Eye (tissue), 1 donor: ENCODE measurements at regions not wholly inside any gene's neighbourhood (a gene's known extent, or its start where the extent isn't known, plus 50 kb on each side); places are given as distances from the start of the nearest gene placed in this dataset.
"Not testable (repeated sequence)": the region's sequence is repeated elsewhere in the genome, so short reads cannot be mapped to it uniquely, and the experiment has no call there.

ENCODE experiments used
- DNase-seq: peaks from one replicate; pipeline ENCODE4 v3.0.0-alpha.2; 2015

DNA sequence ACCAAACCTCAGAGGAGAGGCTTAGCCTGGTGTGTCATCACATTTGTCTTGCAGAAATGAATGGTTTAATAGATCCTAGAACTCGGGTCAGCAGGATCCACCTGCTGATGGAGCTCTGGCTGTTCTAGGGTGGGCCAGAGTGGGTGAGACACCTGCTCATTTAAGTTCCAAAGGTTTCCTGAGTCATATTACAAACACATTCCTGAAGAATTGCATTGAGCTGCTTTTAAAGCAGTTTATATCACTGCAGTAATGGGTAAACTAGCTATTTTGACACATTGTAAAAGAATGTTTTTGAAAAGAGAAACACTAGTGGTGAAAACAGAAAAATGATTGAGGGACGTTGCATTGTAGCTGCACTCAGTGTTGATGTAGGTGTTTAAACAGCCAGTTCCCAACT is 175.3 kb upstream of the TCF4 start:
- DNase-seq: no peak

DNA sequence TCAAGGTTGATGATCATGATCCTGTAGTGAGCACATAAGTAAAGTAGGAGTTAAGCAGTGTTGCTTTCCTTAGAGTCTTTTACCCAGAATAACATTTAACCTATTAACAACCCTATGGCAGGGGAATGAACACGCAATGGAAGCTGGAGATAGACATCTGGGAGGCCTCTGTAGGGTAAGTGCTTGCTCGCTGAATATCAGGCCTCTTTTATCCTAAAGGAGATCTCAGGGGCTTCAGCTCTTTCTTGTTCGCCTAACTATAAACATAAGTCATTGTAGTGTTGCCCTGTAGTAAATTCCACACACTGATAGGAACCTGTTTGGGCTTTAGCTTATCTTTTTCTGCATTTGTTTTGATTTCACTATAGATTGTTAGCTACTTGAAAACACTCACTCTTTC is 174.4 kb upstream of the TCF4 start:
- no peak for DNase-seq

DNA sequence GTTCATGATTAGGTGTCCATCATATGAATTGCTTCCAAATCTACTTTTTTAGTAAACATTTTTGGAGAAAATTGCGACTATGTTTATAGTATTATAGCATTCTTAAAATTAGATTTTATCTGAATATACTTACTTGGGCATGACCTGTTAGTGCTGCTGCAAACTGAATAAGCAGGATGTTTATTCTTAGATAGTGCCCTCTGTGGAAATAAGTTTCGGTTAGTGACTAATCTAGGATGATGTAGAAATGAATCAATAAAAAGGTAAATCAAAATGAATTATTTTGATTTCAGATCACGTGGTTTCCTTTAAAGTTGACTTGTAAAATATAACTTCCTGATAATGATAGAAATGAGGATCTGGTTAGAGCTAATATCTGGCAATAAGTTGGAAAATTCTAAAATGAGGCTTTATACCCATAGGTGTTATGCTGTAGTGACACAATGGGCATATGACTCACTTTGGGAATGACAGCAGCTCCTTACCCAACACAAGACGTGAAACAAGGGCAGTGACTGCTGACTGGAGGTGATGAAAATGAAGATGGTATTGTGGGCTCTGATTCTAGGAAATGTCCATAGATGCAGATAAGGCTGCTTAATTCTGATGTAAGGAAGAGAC is 165.8 kb upstream of the TCF4 start:
- no peak for DNase-seq

DNA sequence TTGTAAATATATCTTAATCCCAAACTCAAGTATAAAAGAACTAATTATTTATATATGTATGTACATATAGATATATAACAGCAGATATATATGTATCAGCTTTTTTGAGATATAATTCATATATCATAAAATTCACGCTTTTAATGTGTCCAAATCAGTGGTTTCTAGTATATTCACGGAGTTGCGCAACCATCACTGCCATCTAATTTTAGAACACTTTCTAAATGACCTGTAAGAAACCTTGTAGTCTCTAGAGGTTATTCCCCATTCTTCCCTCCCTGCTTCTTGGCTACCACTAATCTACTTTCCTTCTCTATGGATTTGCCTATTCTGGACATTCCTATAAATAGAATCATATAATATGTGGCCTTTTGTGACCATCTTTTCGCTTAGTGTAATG is 163.5 kb upstream of the TCF4 start:
- DNase-seq: no peak

DNA sequence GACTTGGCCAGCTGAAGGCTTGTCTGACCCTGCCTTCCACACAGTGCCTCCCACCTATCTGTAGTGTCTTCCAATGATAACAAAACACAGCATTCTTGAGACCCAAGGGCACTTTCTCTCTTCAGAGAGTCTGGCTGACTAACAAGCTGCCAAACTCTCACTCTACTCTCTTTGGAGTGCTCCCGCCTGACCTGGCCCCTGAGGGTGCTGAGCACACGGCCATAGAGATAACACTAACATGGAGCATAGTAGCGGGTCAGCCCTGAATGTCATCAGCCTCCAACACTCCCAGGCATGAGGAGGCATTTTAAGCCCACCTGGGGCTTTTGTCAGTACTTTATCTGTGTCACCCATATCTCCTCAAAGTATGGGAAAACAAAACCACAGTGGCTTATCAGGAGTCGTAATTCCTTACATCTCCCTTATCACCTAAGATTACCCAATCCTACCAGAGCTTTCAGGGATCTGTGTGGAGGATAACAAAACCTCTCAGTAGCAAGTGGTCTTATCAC is 160.3 kb upstream of the TCF4 start:
- DNase-seq: no peak

DNA sequence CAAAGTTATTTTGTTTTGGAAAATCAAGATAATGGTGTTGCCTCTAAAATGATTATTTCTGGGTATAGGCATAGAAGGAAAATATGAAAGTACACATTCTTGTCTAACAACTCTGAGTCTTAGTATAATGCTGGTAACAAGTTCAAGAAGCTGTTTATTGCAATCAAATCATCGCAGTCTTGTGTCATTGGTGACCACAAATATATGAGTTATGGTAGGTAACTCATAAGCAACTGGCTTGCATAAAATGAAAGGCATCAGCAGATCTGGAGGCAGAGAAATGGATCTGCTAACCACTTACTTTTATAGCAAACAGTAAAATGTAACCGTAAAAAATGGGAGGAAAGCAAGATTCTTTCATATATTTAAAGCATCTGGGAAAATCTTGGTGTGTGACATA is 156.2 kb upstream of the TCF4 start:
- DNase-seq: no peak

DNA sequence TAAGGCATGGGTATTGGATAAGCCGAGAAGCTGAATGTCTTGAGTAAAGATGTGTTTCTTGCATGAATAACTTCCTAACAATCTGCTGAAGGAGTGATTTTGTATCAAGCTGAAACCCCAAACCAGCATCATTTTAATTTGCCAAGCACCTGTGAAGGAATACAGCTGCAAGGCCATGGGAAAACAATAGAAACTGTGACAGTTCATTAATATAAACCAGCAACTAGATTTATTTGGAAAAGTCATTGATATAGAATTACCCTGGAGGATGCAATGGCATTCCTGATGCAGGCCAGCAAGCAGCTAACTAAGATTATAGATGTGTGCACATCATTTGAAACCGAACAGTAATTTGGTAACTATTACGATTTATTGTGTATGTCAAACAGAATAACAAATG is 155.7 kb upstream of the TCF4 start:
- no peak for DNase-seq

DNA sequence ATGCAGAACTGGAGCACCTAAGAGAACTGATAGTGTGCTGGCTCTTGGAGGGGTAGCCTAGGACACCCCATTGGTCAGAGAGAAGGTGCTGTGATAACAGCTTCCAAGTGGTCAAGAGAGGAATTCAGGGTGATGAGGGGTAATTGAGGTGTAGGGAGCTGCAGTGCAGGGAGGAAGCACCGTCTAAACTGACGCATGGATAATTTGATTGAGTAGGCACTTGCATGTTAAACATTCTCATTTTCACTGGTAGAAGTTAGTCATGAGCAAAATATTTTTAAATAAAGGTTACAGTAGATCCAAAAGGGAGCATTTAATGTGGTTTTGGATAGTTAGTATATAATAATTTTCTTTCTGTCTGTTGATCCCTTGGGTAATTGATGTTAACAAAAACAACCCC is 155.1 kb upstream of the TCF4 start:
- DNase-seq: no peak

DNA sequence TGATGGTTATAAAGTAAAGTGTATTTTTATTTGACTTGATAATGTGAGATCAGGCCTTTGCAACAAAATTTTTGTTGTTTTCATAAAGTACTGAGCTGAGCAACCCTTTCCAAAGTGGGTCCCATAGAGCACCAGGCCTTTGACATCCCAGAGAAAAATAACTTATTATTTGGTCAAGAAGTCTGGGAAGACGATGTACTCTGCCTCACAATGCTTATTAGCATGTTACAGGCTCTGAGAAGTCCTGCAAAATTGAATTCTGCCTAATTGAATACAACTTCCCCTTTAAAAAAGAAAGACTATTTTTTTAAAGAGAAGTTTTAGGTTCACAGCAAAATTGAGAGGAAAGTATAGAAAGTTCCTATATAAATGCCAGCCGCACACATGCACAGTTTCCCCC is 151.5 kb upstream of the TCF4 start:
- no peak for DNase-seq

DNA sequence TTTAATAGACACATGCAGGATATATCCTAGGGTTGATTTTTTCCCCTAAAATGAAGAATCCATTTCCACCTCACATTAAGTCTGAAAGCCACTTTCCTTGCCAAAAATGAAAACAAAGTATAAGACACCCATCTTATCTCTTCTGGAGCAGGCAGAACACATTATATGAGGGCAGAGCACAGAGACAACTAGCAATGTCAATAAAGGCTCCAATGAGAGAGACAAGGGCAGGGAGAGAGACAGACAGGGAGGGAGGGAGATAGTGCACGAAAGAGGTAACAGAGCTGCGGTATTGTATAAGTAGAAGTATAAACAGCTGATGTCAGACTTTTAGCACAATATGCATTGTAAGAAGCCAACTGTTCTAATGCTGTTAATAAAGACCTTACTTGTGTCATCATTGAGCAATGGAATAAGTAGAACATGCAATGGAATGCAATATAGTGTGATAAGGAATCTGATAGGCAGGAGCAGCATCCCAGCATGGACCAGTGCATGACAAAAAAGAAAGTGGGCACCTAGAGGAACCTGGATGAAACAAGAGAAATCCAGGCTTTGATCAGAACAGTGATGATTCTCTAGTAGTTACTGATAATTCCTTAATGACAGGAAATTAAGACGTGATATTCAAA is 150.6 kb upstream of the TCF4 start:
- no peak for DNase-seq

DNA sequence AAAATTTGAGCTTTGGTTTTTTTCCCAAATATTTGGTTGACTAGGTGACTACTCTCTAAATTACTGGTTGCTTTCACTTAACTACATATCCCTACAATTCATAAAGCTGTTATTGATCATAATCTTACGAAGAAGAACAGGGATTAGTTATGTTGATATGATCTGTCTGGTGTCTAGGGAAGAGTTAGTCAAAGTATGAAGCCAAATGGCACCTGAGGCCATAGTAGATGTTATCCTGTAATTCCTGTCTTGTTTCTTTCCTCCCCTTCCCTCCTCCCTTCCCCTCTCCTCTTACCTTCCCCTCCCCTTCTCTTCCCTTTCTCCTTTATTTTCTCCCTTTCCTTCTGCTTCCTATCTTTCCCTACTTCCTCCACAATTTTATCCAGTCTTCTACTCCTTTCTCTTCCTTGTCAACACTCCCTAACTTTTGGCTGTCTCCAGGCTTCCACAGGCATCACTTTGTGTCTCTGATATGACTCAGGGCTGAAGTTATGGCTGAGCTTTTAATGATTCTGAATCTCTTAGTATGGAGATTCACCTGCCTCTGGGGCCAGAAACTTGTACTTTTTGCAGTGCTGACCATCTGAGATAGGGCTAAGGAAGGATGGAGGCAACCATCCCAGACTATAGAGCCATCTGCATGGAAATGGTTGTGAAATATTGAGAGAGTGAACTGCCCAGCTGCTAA is 149.9 kb upstream of the TCF4 start:
- no peak for DNase-seq

DNA sequence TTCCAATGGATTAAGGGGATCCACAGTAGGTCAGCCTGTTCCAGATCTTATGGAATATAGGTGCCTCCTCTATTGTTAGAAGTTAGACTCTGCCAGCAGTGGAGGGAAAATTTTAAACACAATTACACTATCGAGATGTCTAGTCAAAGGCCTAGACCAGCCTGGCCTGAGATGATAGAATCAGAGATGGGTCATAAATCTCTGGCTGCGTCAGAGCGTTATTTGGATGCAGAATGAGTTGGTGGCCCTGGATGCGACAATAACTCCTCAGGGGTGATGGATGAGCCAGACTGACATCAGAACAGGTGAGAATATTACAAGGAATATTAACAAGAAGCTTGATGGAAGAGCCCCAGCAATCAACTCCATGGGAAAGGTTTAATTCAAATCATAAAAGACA is 149.3 kb upstream of the TCF4 start:
- no peak for DNase-seq

DNA sequence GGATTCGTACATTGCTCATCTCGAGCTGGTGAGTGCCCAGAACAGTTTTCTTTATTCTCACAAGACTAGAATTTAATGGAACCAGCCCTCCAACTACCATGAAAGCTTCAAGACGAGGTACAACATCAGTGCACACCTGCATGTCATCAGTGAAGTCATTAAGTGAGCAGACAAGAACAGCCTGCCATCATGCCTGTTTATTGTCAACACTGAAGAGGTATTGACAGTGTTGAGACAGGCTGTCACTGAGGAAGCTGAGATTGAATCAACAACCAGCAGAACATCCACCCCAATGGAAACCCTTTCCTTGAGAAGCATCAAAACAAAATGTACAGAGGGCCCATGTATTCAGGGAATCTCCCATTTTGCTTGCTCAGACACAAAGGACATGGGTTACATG is 148.0 kb upstream of the TCF4 start:
- DNase-seq: no peak

DNA sequence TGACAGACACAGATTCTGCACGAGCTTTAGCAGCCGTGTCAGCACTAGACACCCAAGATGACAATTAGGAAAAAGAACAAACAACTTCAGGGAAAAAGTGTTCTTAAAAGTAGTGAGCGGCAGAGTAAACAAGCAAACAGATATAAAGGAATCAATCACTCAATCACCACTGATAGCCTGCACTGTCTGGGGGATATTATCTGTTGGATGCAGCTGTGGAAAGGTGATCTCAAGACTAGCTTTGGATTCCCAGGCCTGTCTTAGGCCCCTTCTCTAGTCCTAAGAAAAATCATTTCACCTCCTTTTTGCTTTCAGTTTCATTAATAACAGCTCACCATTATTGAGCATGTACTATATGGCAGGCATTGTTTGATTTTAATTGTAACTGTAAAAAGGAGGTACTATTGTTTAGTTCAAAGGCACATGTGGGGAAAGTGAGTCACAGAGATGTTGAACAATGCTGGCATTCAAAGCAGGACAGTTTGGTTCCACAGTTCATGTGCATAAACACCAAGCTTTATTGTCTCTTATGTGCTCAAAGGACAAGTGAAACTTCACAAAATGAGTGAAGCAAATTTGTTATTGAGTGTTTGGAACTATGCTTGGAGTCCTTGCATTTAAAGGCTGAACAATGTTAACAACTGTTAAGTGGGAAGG is 147.3 kb upstream of the TCF4 start:
- DNase-seq: no peak

DNA sequence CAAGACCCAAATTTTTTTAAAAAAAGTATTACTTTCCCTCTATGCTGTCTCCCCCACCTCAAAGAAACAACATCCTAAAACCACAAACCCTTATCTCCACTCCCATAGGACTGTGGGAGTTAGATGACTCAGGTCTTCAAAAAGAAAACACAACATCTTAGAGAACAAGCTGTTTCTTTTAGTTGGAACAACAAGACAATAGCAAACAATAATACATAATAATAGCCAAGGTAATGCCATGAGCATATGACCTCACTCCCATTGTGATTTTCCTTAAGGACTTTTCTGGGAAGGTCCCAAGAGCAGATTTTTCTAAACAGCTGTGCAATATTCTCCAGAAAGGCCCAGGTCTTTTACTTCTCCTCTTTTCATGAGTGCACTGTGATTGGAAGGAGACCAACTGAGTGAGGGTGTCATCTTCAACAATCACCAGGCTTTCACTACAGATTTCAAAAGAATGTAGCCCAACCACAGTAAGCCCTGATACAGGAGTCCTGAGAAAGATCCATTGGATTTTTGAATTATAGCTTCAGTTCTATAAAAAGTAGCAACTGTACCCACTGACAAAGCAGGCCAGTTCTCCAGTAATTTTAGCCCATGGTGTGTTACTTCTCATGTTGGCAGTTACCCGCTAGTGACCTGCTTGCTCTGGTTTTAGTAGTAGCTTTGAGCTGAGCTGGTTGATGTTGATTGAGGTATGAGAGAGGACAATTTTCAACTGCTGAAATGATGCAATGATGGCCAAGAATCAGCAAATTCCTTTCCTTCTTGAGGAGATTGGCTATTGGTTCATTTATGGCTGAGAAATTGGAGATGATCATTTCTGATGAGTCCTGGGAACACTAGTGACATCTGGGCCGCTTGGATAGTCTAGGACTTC is 144.5 kb upstream of the TCF4 start:
- no peak for DNase-seq

DNA sequence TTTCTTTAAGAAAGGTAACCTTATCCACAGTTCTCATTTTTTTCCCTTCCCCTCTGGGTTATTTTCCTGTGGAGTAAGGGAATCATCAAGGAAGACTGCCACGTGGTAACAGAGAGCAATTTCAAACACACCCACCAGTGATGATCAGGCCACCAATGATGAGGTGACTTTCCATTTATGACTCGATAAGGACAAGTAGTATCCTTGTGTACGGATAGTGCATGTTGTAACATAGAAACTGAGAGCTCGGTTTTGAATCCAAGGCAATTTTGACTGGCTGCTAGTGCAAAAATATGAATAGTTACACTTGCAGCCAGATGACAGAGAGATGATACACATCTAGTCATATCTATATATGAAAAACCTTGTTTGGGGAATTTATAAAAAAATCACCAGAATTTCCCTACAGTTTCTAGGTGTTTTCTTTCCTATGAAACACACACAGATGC is 143.6 kb upstream of the TCF4 start:
- no peak for DNase-seq

DNA sequence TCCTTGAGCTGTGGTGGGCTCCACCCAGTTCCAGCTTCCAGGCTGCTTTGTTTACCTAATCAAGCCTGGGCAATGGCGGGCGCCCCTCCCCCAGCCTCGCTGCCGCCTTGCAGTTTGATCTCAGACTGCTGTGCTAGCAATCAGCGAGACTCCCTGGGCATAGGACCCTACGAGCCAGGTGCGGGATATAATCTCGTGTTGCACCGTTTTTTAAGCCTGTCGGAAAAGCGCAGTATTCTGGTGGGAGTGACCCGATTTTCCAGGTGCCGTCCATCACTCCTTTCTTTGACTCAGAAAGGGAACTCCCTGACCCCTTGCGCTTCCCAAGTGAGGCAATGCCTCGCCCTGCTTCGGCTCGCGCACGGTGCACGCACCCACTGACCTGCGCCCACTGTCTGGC is 133.0 kb upstream of the TCF4 start:
- DNase-seq: not testable (repeated sequence)

DNA sequence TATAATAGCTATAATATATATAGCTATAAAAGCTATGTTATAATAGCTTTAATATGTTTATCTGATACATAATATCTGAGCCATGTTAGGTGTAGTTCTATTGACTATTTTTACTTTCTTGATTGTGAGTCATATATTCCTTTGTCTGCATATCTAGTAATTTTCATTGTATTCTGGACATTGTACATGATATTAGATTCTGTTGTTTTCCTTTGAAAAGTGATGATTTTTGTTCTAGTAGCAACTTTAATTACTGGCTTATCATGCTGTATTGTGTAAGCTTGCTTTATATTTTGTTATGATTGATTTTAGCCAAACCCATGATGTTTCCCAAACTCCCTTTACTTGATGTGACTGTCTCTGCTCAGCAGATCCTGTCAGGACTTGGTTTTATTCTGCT is 125.7 kb upstream of the TCF4 start:
- no peak for DNase-seq

DNA sequence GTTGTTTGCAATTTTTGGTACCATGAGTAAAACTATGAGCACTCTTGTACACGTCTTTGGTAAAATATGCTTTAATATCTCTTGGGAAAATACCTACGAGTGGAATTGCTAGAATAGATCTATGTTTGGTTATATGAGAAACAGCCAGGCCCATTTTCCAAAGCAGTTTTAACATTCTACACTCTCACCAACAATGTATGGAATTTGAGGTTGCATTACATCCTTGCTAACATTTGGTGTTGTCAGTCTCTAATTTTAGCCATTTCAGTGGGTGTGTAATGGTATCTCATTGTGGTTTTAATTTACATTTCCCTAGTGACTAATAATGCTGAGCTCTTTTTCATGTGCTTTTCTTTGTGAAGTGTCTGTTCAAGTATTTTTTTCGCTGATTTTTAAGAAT is 118.9 kb upstream of the TCF4 start:
- peak; percentile 6 for DNase-seq

DNA sequence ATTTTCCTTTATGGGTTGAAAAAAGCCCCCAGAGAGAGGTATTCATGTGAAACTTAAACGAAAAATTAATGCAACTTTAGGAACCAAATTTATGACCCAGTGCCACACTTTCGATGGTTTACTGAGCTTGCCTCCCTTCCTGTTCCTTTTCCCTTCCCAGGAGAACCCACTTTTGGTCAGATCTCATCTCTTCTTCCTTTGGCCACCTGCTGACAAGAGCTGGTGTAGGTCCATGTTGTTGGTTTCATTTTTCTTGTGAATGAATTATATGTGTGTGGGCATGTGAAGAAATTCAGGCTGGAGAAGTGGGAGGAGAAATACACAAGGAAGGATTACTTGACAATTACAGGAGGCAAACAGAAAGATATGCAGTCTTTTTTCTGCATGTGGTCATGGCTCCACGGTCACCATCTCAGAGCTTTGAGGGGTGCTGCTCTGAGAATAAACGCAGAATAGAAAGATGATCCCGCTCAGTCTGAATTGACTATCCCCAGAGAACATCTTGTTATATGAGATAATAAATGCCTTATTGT is 111.3 kb upstream of the TCF4 start:
- no peak for DNase-seq

DNA sequence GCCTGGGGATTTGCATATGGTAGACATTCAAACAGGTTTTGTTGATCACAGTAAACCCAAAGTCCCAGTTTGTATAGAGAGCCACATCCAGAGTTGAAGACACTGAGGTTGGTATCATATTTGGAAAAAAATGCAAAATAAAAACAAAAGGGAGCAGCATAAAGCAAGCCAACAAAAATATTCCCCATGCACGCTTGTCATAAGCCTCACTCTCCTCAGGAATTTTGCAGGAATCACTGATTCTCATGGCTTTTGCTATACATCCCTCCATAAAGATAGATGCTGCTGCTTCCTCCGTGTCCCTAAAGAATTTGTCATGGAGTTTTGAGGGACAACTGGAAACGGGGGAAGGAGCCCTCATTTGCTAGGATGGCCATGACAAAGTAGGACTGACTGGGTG is 108.8 kb upstream of the TCF4 start:
- no peak for DNase-seq

DNA sequence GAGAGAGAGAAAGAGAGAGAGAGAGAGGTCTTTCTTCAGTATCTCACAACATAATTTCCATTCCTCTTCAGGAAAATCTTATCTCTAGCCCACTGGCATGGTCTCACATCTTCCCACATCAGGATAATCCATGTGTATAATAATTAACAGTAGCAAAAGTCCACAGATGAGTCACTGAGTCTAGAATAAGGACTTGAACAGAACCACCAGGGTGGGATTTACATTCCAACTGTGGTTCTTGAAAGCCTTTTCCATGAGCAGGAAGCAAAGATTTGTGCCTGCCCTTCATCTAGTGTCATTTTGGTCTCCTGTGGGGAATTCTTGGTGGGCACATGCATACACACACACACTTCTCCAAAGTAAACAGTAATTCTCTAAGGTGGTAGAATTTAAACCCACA is 107.1 kb upstream of the TCF4 start:
- no peak for DNase-seq

DNA sequence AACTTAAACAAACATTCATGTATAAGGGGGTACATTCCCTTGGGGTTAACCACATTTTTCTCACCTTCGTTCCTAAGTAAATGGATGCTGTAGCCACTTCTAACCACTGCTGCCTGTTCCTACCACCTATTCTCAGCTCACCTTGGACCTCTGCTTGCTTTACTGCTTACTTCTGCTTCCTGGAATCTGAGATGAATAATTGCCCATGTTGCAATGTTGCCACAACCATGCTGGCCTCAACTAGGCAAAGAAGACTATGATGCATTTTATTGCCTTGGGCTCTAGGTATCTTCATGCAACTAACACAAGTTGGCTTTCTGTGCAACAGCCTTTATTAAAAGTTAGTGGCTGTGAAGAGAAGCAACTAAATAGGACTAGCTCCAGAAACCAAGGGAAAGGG is 106.3 kb upstream of the TCF4 start:
- no peak for DNase-seq
